ENCODE measurements at regions not wholly inside any gene's neighbourhood (a gene's known extent, or its start where the extent isn't known, plus 50 kb on each side); places are given as distances from the start of the nearest gene placed in this dataset.

DNA sequence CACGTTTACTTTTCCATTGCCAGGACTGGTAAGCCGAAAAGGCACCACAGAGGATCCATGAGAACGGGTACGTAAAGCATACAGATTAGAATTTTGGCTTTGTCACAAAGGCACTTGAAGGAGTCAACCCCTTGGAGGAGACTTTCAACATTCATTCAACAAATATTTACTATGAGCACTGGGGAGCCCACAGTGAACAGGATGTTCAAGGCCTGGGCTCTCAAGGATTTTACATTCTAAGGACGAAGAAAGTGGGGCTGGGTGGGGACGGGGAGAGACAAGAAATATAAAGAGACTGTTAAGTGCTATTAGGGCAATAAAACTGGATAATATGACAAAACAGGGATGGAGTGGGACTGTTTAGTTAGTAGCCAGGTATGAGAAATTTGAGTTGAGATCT lies 66.0 kb downstream of the KLF4 start:
- CTCF ChIA-PET: interaction anchor here (0.9 to 5.4 kb wide), 8 partner anchors 21 to 1337 kb away, joined by 3 to 48 read pairs (median 4); no protein-coding TSS in a partner anchor
- ATAC-seq (no peak), FAIRE-seq (no peak), DNase-seq (ENCODE audit: low read depth, low spot score) (no peak)
- Histone ChIP-seq H3K36me3 (ENCODE audit: control insufficient read depth in 2 of 2, insufficient read depth in 2 of 2, low read length in 1 of 2) (no peaks in the 10 kb centered on the region), H2AFZ (ENCODE audit: control insufficient read depth, low read depth, low read length) (no peak overlapping the region), H3K4me1 (ENCODE audit: control insufficient read depth, insufficient read depth, low read length) (no peaks in the 10 kb centered on the region), H3K79me2 (ENCODE audit: control insufficient read depth, insufficient read depth, low read length) (no peaks in the 10 kb centered on the region), H3K9ac (ENCODE audit: control insufficient read depth, insufficient read depth, low read length) (no peak overlapping the region), H3K4me3 (no peak overlapping the region), H3K4me2 (ENCODE audit: control insufficient read depth, insufficient read depth) (no peak overlapping the region), H3K27me3 (replicated peaks in 1 of 2; ENCODE audit: control insufficient read depth in 2 of 2, insufficient read depth in 2 of 2, low read length in 1 of 2) (no peaks in the 10 kb centered on the region; a peak in 1 of 4 replicates), H4K20me1 (ENCODE audit: control insufficient read depth, insufficient read depth) (no peaks in the 10 kb centered on the region), H3K27ac (ENCODE audit: control insufficient read depth, insufficient read depth) (no peak overlapping the region), H3K9me3 (replicated peaks; ENCODE audit: control insufficient read depth, insufficient read depth, low read length) (no peaks in the 10 kb centered on the region)
- BruUV-seq (replicated peaks): no TSS peak
- RAD21 ChIA-PET (ENCODE audit: unreplicated experiment): interaction anchor here (2.5 kb wide), 1 partner anchor 1142 kb away, joined by 9 read pairs; no protein-coding TSS in a partner anchor
- no peak for TF ChIP-seq BMI1 (IDR thresholded peaks at IDR 0.05; ENCODE audit: borderline replicate concordance)
- SMC1A ChIA-PET (ENCODE audit: uncharacterized antibody, unreplicated experiment): interaction anchor here (0.7 to 2.1 kb wide), 2 partner anchors 468 to 1142 kb away, joined by 4 to 6 read pairs; no protein-coding TSS in a partner anchor
- POLR2A ChIA-PET: no interaction called here
- intact Hi-C loops (cut with micrococcal nuclease; ENCODE audit: unreplicated experiment) (loop anchor here (2.0 to 5.0 kb wide), 2 partner anchors 1141 to 1339 kb away; no protein-coding TSS in a partner anchor), in situ Hi-C loops (cut with MboI) (loop anchor here (10.0 kb wide), 1 partner anchor 1141 kb away; no protein-coding TSS in a partner anchor)
- 52% methylated on average over 6 of the region's 6 CpGs for WGBS (ENCODE audit: insufficient coverage, insufficient replicate concordance, low lambda C conversion rate, missing lambda C conversion rate)

GRCh38 chr9:107422189-107423185 lies 67.1 kb downstream of the KLF4 start:
- ChIA-PET RAD21 (ENCODE audit: unreplicated experiment) (interaction anchor here (0.6 to 2.5 kb wide), 2 partner anchors 266 to 1143 kb away, joined by 3 to 9 read pairs; no protein-coding TSS in a partner anchor), CTCF (interaction anchor here (0.6 to 5.4 kb wide), 14 partner anchors 18 to 1531 kb away, joined by 3 to 48 read pairs (median 4); no protein-coding TSS in a partner anchor), POLR2A (no interaction called here), SMC1A (ENCODE audit: uncharacterized antibody, unreplicated experiment) (interaction anchor here (1.1 to 2.1 kb wide), 3 partner anchors 19 to 1145 kb away, joined by 3 to 6 read pairs (median 4); no protein-coding TSS in a partner anchor)
- ATAC-seq (peak; percentile 89), FAIRE-seq (no peak), DNase-seq (ENCODE audit: low read depth, low spot score) (no peak)
- in situ Hi-C loops (cut with MboI): loop anchor here (10.0 kb wide), 1 partner anchor 1142 kb away; no protein-coding TSS in a partner anchor
- no peak overlapping the region for H3K4me2 ChIP-seq (ENCODE audit: control insufficient read depth, insufficient read depth)
- BruUV-seq (replicated peaks): no TSS peak
- no peaks in the 10 kb centered on the region for H3K9me3 ChIP-seq (replicated peaks; ENCODE audit: control insufficient read depth, insufficient read depth, low read length)
- H3K79me2 ChIP-seq (ENCODE audit: control insufficient read depth, insufficient read depth, low read length): no peaks in the 10 kb centered on the region
- H3K4me3 ChIP-seq: no peak overlapping the region
- no peaks in the 10 kb centered on the region for H3K4me1 ChIP-seq (ENCODE audit: control insufficient read depth, insufficient read depth, low read length)
- no peak overlapping the region for H3K9ac ChIP-seq (ENCODE audit: control insufficient read depth, insufficient read depth, low read length)
- H2AFZ ChIP-seq (ENCODE audit: control insufficient read depth, low read depth, low read length): no peak overlapping the region
- no peak overlapping the region for H3K27ac ChIP-seq (ENCODE audit: control insufficient read depth, insufficient read depth)
- H3K36me3 ChIP-seq (ENCODE audit: control insufficient read depth in 2 of 2, insufficient read depth in 2 of 2, low read length in 1 of 2): no peaks in the 10 kb centered on the region
- intact Hi-C loops (cut with micrococcal nuclease; ENCODE audit: unreplicated experiment): loop anchor here (2.0 to 5.0 kb wide), 2 partner anchors 1142 to 1340 kb away; no protein-coding TSS in a partner anchor
- H3K27me3 ChIP-seq (replicated peaks in 1 of 2; ENCODE audit: control insufficient read depth in 2 of 2, insufficient read depth in 2 of 2, low read length in 1 of 2): no peaks in the 10 kb centered on the region; a peak in 1 of 4 replicates
- 27% methylated on average over 9 of the region's 9 CpGs for WGBS (ENCODE audit: insufficient coverage, insufficient replicate concordance, low lambda C conversion rate, missing lambda C conversion rate)
- H4K20me1 ChIP-seq (ENCODE audit: control insufficient read depth, insufficient read depth): no peaks in the 10 kb centered on the region
- TF ChIP-seq RAD21 (IDR thresholded peaks at IDR 0.05; ENCODE audit: insufficient read depth, low read depth, low read length) (peak; percentile 69), USF1 (IDR thresholded peaks at IDR 0.05; ENCODE audit: borderline replicate concordance, extremely low read length, insufficient read depth, low read depth, low read length) (peak; percentile 72), IKZF1 (conservative IDR thresholded peaks at IDR 0.05) (no peak), PAX8 (IDR thresholded peaks at IDR 0.05) (no peak), SREBF2 (IDR thresholded peaks at IDR 0.05; ENCODE audit: low read length) (no peak), PML (IDR thresholded peaks at IDR 0.05; ENCODE audit: low read length) (no peak), ZBTB4 (CRISPR knock-in tag; IDR thresholded peaks at IDR 0.05) (no peak), IKZF2 (IDR thresholded peaks at IDR 0.05) (no peak)
